Vagina (tissue), 2 donors: ENCODE measurements at regions not wholly inside any gene's neighbourhood (a gene's known extent, or its start where the extent isn't known, plus 50 kb on each side); places are given as distances from the start of the nearest gene placed in this dataset.

Experiments used
- DNase-seq, 2 donors: peaks; one replicate each; pipeline ENCODE4 v3.0.0-alpha.2; 2017; ENCODE audit errors: extremely low spot score in 2 of 2
- H3K27ac ChIP-seq: fragments of 200-600 bp; sonication (generic); one replicate; pipeline ENCODE4 v1.5.1; 2019
- H3K27me3 ChIP-seq: fragments of 200-600 bp; sonication (generic); one replicate; pipeline ENCODE4 v1.5.1; 2019
- H3K36me3 ChIP-seq, 2 donors: fragments of 200-600 bp; sonication (generic); one replicate each; pipeline ENCODE4 v1.5.1; 2017 to 2019
- H3K4me1 ChIP-seq: fragments of 200-600 bp; sonication (generic); one replicate; pipeline ENCODE4 v1.5.1; 2019
- H3K4me3 ChIP-seq, 2 donors: fragments of 200-600 bp; sonication (generic); 1 replicate in 1 of 2; 2 replicates in 1 of 2; pipeline ENCODE4 v1.5.1; 2016 to 2019
- H3K9me3 ChIP-seq: fragments of 200-600 bp; sonication (generic); one replicate; pipeline ENCODE4 v1.5.1; 2019
- CTCF ChIP-seq, 3 experiments: fragments of 450-650 bp in 2 of 3; fragments of 200-600 bp in 1 of 3; sonication (generic) in 1 of 3; IDR thresholded peaks; one replicate each; pipeline ENCODE4 v1.5.1; 2017 to 2019; ENCODE audit warnings: antibody characterized with exemption in 3 of 3, mild to moderate bottlenecking in 2 of 3, moderate library complexity in 2 of 3
- POLR2A ChIP-seq, 2 donors: fragments of 450-650 bp; IDR thresholded peaks; one replicate each; pipeline ENCODE4 v1.6.1; 2017; ENCODE audit warnings: antibody characterized with exemption in 2 of 2, mild to moderate bottlenecking in 2 of 2, moderate library complexity in 2 of 2
- POLR2AphosphoS5 ChIP-seq, 2 donors: sonication (generic); formaldehyde crosslinking; IDR thresholded peaks; one replicate each; pipeline ENCODE4 v1.9.0; 2017; ENCODE audit warnings: antibody characterized with exemption in 2 of 2, mild to moderate bottlenecking in 2 of 2, low read depth in 1 of 2; ENCODE audit not compliant: insufficient read depth in 1 of 2
- intact Hi-C: fragments of 100-400 bp; cut with DNase I; formaldehyde crosslinking; loops from one replicate; pipeline ENCODE4 v1.15.1; 2023

GRCh38 chr12:93154753-93155480, 222.8 kb upstream of the NUDT4 start:
- peaks cover 4% of the 10 kb centered on the region for H3K9me3 ChIP-seq
- H3K4me1 ChIP-seq, result no peaks in the 10 kb centered on the region
- H3K27ac ChIP-seq, result no peak overlapping the region
- no peaks in the 10 kb centered on the region for H3K27me3 ChIP-seq
- H3K36me3 ChIP-seq, result no peaks in the 10 kb centered on the region
- no peak for DNase-seq
- intact Hi-C loops, result no loop called here
- TF ChIP-seq POLR2A (IDR thresholded peaks at IDR 0.05), result no peak
- no peak for TF ChIP-seq CTCF (IDR thresholded peaks at IDR 0.05)
- TF ChIP-seq POLR2AphosphoS5 (IDR thresholded peaks at IDR 0.05; ENCODE audit: insufficient read depth in 1 of 2, low read depth in 1 of 2), result no peak
- no peak overlapping the region for H3K4me3 ChIP-seq

- Histone ChIP-seq H3K27ac (no peak overlapping the region), H3K27me3 (no peaks in the 10 kb centered on the region), H3K36me3 (no peaks in the 10 kb centered on the region), H3K4me1 (no peaks in the 10 kb centered on the region), H3K9me3 (peaks cover 4% of the 10 kb centered on the region), H3K4me3 (no peak overlapping the region)
- TF ChIP-seq POLR2AphosphoS5 (IDR thresholded peaks at IDR 0.05; ENCODE audit: insufficient read depth in 1 of 2, low read depth in 1 of 2) (no peak), CTCF (IDR thresholded peaks at IDR 0.05) (no peak), POLR2A (IDR thresholded peaks at IDR 0.05) (no peak)
- intact Hi-C loops, result no loop called here
- no peak for DNase-seq
Observed at GRCh38 chr12:93156086-93156716, 221.5 kb upstream of the NUDT4 start.

- Histone ChIP-seq H3K36me3 (no peaks in the 10 kb centered on the region), H3K4me1 (no peaks in the 10 kb centered on the region), H3K27ac (no peak overlapping the region), H3K27me3 (no peaks in the 10 kb centered on the region), H3K4me3 (no peak overlapping the region), H3K9me3 (peaks cover 4% of the 10 kb centered on the region)
- DNase-seq, result no peak
- intact Hi-C loops, result no loop called here
- TF ChIP-seq POLR2A (IDR thresholded peaks at IDR 0.05) (no peak), POLR2AphosphoS5 (IDR thresholded peaks at IDR 0.05; ENCODE audit: insufficient read depth in 1 of 2, low read depth in 1 of 2) (no peak), CTCF (IDR thresholded peaks at IDR 0.05) (no peak)
Observed at GRCh38 chr12:93157279-93157678, 220.4 kb upstream of the NUDT4 start.

GRCh38 chr12:93158065-93158843, 219.5 kb upstream of the NUDT4 start:
- H3K36me3 ChIP-seq, result no peaks in the 10 kb centered on the region
- intact Hi-C loops, result no loop called here
- H3K4me1 ChIP-seq, result no peaks in the 10 kb centered on the region
- H3K4me3 ChIP-seq, result no peak overlapping the region
- no peak for DNase-seq
- no peak for TF ChIP-seq POLR2A (IDR thresholded peaks at IDR 0.05)
- TF ChIP-seq CTCF (IDR thresholded peaks at IDR 0.05), result no peak
- no peak for TF ChIP-seq POLR2AphosphoS5 (IDR thresholded peaks at IDR 0.05; ENCODE audit: insufficient read depth in 1 of 2, low read depth in 1 of 2)
- peaks cover 4% of the 10 kb centered on the region for H3K9me3 ChIP-seq
- no peaks in the 10 kb centered on the region for H3K27me3 ChIP-seq
- H3K27ac ChIP-seq, result no peak overlapping the region
